ENCODE measurements at regions not wholly inside any gene's neighbourhood (a gene's known extent, or its start where the extent isn't known, plus 50 kb on each side); places are given as distances from the start of the nearest gene placed in this dataset.

- Mint-ChIP-seq H3K27ac (no peak overlapping the region), H3K9me3 (no peaks in the 10 kb centered on the region), H3K36me3 (ENCODE audit: low read depth) (no peaks in the 10 kb centered on the region), H3K4me3 (no peak overlapping the region), H3K4me1 (no peaks in the 10 kb centered on the region), H3K27me3 (peaks cover 9% of the 10 kb centered on the region)
- no peak for DNase-seq
- ChIA-PET CTCF (interaction anchor here (1.8 kb wide), 1 partner anchor 9 kb away, joined by 5 read pairs; no protein-coding TSS in a partner anchor), POLR2A (no interaction called here)
Measured at GRCh38 chr6:126803769-126804168, 314.7 kb upstream of the RSPO3 start.

DNA sequence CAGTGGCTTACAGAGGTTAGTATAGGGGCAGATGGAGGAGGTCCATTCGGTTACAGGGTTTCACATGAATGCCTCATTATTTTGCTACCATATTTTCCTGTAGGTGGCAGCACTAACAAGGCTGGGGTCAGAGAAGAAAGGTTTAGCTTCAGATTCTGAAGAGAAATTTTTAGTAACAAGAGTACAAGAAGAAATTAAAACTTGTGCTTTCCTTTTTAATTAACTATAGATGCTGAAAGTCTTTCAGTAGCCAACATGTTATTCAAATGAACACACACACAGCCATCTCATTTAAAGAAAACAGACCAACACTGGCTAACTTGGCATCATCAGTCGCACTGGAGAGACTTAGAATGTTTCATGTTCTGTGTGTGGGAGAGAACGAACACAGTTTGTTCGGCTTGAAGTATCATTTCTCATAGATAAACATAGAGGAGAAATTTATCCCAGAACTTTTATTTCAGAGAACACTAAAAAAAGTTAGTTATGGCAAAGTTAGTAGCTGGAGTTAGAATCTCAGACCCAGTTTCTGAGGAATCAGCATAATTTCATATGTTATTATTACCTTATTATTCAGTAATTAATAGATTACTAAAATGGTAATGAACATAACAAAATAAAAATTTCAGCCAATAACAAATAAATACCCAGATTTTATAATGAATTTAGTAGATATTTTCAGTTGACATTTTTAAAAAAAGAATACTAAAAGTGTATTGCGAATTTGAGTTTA is 314.0 kb upstream of the RSPO3 start:
- H3K36me3 Mint-ChIP-seq (ENCODE audit: low read depth) = no peaks in the 10 kb centered on the region
- no peaks in the 10 kb centered on the region for H3K4me1 Mint-ChIP-seq
- DNase-seq = peak; percentile 17
- ChIA-PET POLR2A (no interaction called here), CTCF (interaction anchor here (1.8 kb wide), 1 partner anchor 10 kb away, joined by 5 read pairs; no protein-coding TSS in a partner anchor)
- H3K9me3 Mint-ChIP-seq = no peaks in the 10 kb centered on the region
- no peak overlapping the region for H3K27ac Mint-ChIP-seq
- H3K27me3 Mint-ChIP-seq = peaks cover 9% of the 10 kb centered on the region
- no peak overlapping the region for H3K4me3 Mint-ChIP-seq

GRCh38 chr6:126805861-126806260 is 312.6 kb upstream of the RSPO3 start:
- H3K36me3 Mint-ChIP-seq (ENCODE audit: low read depth) = no peaks in the 10 kb centered on the region
- no peak overlapping the region for H3K4me3 Mint-ChIP-seq
- H3K27ac Mint-ChIP-seq = no peak overlapping the region
- no peak for DNase-seq
- H3K9me3 Mint-ChIP-seq = no peaks in the 10 kb centered on the region
- ChIA-PET POLR2A (no interaction called here), CTCF (no interaction called here)
- peaks cover 7% of the 10 kb centered on the region for H3K27me3 Mint-ChIP-seq
- no peaks in the 10 kb centered on the region for H3K4me1 Mint-ChIP-seq

- Mint-ChIP-seq H3K27me3 (peaks cover 5% of the 10 kb centered on the region), H3K27ac (no peak overlapping the region)
Measured at GRCh38 chr6:126807876-126808275, 310.6 kb upstream of the RSPO3 start.

DNA sequence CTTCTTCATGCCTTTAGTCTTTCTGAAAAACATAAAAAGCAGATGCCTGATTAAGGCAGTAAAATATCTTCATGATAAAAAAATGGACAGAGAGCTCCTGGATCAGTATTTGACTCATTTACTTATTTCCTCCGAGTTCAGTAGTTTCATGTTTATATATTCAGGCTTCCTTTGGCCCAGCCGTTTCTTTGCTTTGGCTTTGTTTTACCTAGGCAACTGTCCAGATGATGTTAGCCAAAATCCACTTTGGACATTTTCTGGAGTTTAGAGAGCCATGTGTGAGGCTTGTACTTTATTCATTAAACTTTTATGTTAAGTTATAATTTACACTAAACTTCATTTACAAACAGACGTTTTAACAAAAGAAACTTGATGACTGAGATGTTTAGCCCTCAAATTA is 307.1 kb upstream of the RSPO3 start:
- no peak overlapping the region for H3K27ac Mint-ChIP-seq
- no peaks in the 10 kb centered on the region for H3K36me3 Mint-ChIP-seq (ENCODE audit: low read depth)
- H3K27me3 Mint-ChIP-seq = peaks cover 4% of the 10 kb centered on the region
- CTCF ChIA-PET = no interaction called here
- no peak overlapping the region for H3K4me3 Mint-ChIP-seq
- no peaks in the 10 kb centered on the region for H3K9me3 Mint-ChIP-seq
- no peaks in the 10 kb centered on the region for H3K4me1 Mint-ChIP-seq
- POLR2A ChIA-PET = no interaction called here
- DNase-seq = no peak

More at GRCh38 chr6:126807876-126808275, 310.6 kb upstream of the RSPO3 start:
- Mint-ChIP-seq H3K4me3 (no peak overlapping the region), H3K9me3 (no peaks in the 10 kb centered on the region), H3K4me1 (no peaks in the 10 kb centered on the region), H3K36me3 (ENCODE audit: low read depth) (no peaks in the 10 kb centered on the region)
- CTCF ChIA-PET = no interaction called here
- no peak for DNase-seq
- POLR2A ChIA-PET = no interaction called here

DNA sequence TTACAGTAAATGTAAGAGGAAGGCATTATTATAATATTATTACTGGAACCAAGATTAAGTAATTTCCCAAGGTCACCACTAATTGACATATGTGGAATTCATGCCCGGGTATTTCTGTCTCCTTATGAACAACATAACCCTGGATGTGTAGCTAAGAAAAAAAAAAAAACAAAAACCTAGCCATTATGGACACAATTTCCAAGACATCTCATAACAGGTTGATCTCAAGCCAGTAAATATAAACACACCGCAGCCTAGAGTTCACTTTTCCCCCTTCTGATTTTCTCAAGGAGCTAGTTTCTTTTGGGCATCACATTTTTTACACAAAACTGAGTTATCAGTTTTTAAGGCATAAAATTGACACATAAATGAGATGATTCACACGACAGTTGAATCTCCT is 306.5 kb upstream of the RSPO3 start:
- Mint-ChIP-seq H3K27me3 (no peaks in the 10 kb centered on the region), H3K36me3 (ENCODE audit: low read depth) (no peaks in the 10 kb centered on the region), H3K4me1 (no peaks in the 10 kb centered on the region), H3K4me3 (no peak overlapping the region), H3K9me3 (no peaks in the 10 kb centered on the region), H3K27ac (no peak overlapping the region)
- DNase-seq = no peak
- ChIA-PET POLR2A (no interaction called here), CTCF (no interaction called here)

- Mint-ChIP-seq H3K4me3 (no peak overlapping the region), H3K9me3 (no peaks in the 10 kb centered on the region), H3K27ac (no peak overlapping the region), H3K4me1 (no peaks in the 10 kb centered on the region), H3K27me3 (no peaks in the 10 kb centered on the region), H3K36me3 (ENCODE audit: low read depth) (no peaks in the 10 kb centered on the region)
- no peak for DNase-seq
- ChIA-PET CTCF (no interaction called here), POLR2A (no interaction called here)
Measured at GRCh38 chr6:126812651-126813050, 305.8 kb upstream of the RSPO3 start.

DNA sequence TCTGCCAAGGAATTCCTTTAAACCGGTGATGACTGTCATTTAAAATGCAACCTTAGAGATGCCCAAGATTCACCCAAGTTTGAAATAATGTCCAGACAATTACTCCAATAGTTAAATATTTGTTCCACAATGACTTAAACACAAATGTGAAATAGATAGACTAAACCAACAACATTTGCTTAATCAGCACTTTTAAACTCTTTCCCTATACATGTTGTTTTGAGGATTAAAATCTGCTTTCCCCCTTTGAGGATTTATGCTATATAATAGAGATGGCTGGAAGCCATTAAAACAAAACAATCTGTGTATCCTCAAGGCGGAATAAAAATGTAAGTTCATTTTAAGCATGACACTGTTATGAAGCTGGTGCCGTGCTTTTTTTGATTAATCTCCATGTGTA is 297.8 kb upstream of the RSPO3 start:
- no peak for DNase-seq
- Mint-ChIP-seq H3K9me3 (no peaks in the 10 kb centered on the region), H3K36me3 (ENCODE audit: low read depth) (no peaks in the 10 kb centered on the region), H3K4me1 (no peaks in the 10 kb centered on the region), H3K27ac (no peak overlapping the region), H3K4me3 (no peak overlapping the region), H3K27me3 (no peaks in the 10 kb centered on the region)
- POLR2A ChIA-PET = no interaction called here
- CTCF ChIA-PET = no interaction called here

DNA sequence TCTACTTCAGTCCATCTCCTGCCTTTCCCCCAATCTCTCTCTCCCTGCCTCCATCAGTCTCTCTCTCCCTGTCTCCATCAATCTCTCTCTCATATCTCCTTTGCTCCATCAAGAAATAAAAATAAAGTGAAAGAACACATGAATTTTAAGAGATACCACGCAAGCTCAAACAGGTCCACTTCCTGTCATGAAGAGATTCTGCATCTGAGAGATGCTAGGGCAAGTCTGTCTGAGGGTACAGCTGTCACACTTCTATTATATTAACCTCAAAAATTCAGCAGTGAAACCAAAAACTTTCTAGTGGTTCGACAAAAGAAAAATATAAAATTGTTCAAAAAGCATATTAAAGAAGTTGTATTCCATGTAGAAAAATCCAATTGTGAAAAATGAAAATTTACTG is 296.8 kb upstream of the RSPO3 start:
- ChIA-PET POLR2A (no interaction called here), CTCF (no interaction called here)
- Mint-ChIP-seq H3K9me3 (no peaks in the 10 kb centered on the region), H3K27me3 (no peaks in the 10 kb centered on the region), H3K4me1 (no peaks in the 10 kb centered on the region), H3K36me3 (ENCODE audit: low read depth) (no peaks in the 10 kb centered on the region), H3K27ac (no peak overlapping the region), H3K4me3 (no peak overlapping the region)
- no peak for DNase-seq

DNA sequence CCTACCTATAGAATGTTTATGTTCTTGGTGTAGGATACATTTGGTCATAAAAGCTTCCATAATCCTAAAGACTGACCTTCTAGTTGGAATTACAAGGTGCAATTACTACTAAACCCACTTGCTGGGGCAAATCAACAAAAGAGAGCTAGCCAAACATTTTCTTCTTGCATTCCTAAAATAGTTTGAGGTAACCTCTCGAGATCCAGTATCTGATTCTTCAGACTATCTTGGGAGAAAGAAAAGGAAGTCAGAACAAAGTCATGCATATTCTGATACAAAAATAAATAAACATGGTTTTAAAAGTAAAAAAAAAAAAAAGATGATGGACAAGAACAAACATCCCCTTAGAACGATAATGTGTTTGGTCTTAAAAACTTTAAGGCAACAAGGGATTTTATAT is 294.2 kb upstream of the RSPO3 start:
- no peaks in the 10 kb centered on the region for H3K9me3 Mint-ChIP-seq
- H3K36me3 Mint-ChIP-seq (ENCODE audit: low read depth) = no peaks in the 10 kb centered on the region
- no peak for DNase-seq
- no peak overlapping the region for H3K4me3 Mint-ChIP-seq
- no peak overlapping the region for H3K27ac Mint-ChIP-seq
- no peaks in the 10 kb centered on the region for H3K27me3 Mint-ChIP-seq
- no peaks in the 10 kb centered on the region for H3K4me1 Mint-ChIP-seq
- POLR2A ChIA-PET = no interaction called here
- CTCF ChIA-PET = no interaction called here

DNA sequence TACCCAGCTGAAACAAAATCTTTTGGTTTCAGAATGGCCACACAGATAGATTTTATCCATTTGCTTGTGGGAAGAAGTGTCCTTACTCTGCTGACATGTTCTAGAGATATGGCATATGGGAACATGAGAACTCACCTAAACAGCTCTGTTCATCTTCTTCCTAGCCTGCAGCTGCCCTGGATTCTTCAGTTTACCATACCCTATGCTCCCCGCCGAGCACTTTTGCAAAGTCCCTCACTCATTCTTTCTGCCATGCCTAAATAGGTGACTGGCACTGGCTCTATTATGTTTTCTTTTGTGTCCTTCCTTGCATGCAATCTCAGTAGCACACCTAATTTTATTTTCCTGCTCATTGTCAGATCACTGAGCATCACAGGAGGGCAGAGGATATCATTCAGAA is 293.7 kb upstream of the RSPO3 start:
- H3K27ac Mint-ChIP-seq = no peak overlapping the region
- H3K36me3 Mint-ChIP-seq (ENCODE audit: low read depth) = no peaks in the 10 kb centered on the region
- H3K27me3 Mint-ChIP-seq = no peaks in the 10 kb centered on the region
- no peaks in the 10 kb centered on the region for H3K9me3 Mint-ChIP-seq
- H3K4me1 Mint-ChIP-seq = no peaks in the 10 kb centered on the region
- CTCF ChIA-PET = no interaction called here
- POLR2A ChIA-PET = no interaction called here
- no peak for DNase-seq
- H3K4me3 Mint-ChIP-seq = no peak overlapping the region

- H3K9me3 Mint-ChIP-seq = no peaks in the 10 kb centered on the region
- DNase-seq = no peak
- POLR2A ChIA-PET = no interaction called here
- H3K4me1 Mint-ChIP-seq = no peaks in the 10 kb centered on the region
- H3K27me3 Mint-ChIP-seq = no peaks in the 10 kb centered on the region
- no peak overlapping the region for H3K27ac Mint-ChIP-seq
- H3K4me3 Mint-ChIP-seq = no peak overlapping the region
- H3K36me3 Mint-ChIP-seq (ENCODE audit: low read depth) = no peaks in the 10 kb centered on the region
- CTCF ChIA-PET = no interaction called here
Measured at GRCh38 chr6:126826166-126826714, 292.2 kb upstream of the RSPO3 start.

DNA sequence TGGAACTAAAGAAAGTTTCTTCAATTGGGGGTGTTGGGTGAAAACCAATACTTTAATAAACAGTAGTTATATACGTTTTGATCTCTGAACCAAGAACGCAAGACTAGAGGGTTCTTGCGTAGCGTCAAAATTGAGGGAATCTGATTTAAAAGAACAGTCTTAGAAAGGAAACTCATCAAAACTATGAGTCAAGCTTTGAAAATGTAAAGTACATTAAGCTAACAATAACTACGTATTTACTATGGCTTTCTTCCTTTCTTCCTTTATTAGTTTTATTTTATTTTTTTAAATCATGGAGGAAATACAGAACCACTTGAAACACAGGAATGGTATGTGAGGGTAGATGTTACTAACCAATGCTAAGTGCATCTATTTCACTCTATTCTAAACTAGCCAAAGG is 287.0 kb upstream of the RSPO3 start:
- Mint-ChIP-seq H3K4me1 (no peaks in the 10 kb centered on the region), H3K4me3 (no peak overlapping the region), H3K36me3 (ENCODE audit: low read depth) (no peaks in the 10 kb centered on the region), H3K9me3 (no peaks in the 10 kb centered on the region), H3K27me3 (no peaks in the 10 kb centered on the region), H3K27ac (no peak overlapping the region)
- CTCF ChIA-PET = no interaction called here
- POLR2A ChIA-PET = no interaction called here
- DNase-seq = no peak

DNA sequence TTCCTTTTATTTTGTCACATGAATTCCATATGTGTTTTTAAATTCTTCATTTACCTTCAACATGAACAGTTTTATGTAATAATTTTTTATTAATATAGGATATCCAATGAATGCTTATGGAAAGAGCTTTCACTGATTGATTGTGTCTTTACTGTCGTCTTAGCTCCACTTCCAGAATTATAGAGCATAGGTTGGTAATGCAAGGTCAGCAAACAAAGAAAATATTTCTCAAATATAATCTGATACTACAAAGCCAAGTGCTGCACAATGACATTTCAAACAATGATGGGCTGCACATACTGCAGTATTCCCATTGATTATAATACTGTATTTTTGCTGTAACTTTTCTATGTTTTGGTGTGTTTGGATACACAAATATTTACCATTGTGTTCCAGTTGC is 275.7 kb upstream of the RSPO3 start:
- CTCF ChIA-PET = no interaction called here
- Mint-ChIP-seq H3K4me3 (no peak overlapping the region), H3K9me3 (no peaks in the 10 kb centered on the region), H3K27ac (no peak overlapping the region), H3K36me3 (ENCODE audit: low read depth) (no peaks in the 10 kb centered on the region), H3K27me3 (no peaks in the 10 kb centered on the region), H3K4me1 (no peaks in the 10 kb centered on the region)
- no peak for DNase-seq
- POLR2A ChIA-PET = interaction anchor here (0.5 kb wide), 1 partner anchor 21 kb away, joined by 3 read pairs; no protein-coding TSS in a partner anchor
